Small intestine (tissue), 7 donors: ENCODE measurements at regions not wholly inside any gene's neighbourhood (a gene's known extent, or its start where the extent isn't known, plus 50 kb on each side); places are given as distances from the start of the nearest gene placed in this dataset.
"Not testable (repeated sequence)": the region's sequence is repeated elsewhere in the genome, so short reads cannot be mapped to it uniquely, and the experiment has no call there.

Experiments used
- DNase-seq, 2 donors: peaks; one replicate each; pipeline versions ENCODE4 v3.0.0 to v3.0.0-alpha.2; 2013
- FAIRE-seq: peaks from 2 replicates; lab custom pipeline; 2012; peaks lifted over from hg19 to GRCh38; lab: Jason Lieb, UNC
- H3K27ac ChIP-seq, 3 donors: one replicate each; pipeline ENCODE4 v1.5.1; 2013; ENCODE audit warnings: low read length in 2 of 3, mild to moderate bottlenecking in 2 of 3, control low read depth in 1 of 3, inconsistent platforms in 1 of 3, low read depth in 1 of 3, moderate library complexity in 1 of 3
- H3K27me3 ChIP-seq, 3 donors: one replicate each; pipeline ENCODE4 v1.6.1; 2013; ENCODE audit warnings: low read length in 3 of 3, inconsistent platforms in 1 of 3; ENCODE audit not compliant: control insufficient read depth in 3 of 3, insufficient read depth in 3 of 3
- H3K36me3 ChIP-seq, 3 donors: one replicate each; pipeline ENCODE4 v1.6.1; 2013; ENCODE audit warnings: low read length in 3 of 3, inconsistent platforms in 1 of 3, low read depth in 1 of 3, mild to moderate bottlenecking in 1 of 3, moderate library complexity in 1 of 3; ENCODE audit not compliant: control insufficient read depth in 3 of 3, insufficient read depth in 2 of 3
- H3K4me1 ChIP-seq, 3 donors: one replicate each; pipeline ENCODE4 v1.6.1; 2013; ENCODE audit warnings: low read length in 2 of 3, inconsistent platforms in 1 of 3, low read depth in 1 of 3, mild to moderate bottlenecking in 1 of 3, moderate library complexity in 1 of 3; ENCODE audit not compliant: control insufficient read depth in 3 of 3, insufficient read depth in 2 of 3
- H3K4me3 ChIP-seq, 3 donors: one replicate each; pipeline ENCODE4 v1.5.1; 2013; ENCODE audit warnings: low read length in 3 of 3, control low read depth in 1 of 3, inconsistent platforms in 1 of 3, low read depth in 1 of 3, mild to moderate bottlenecking in 1 of 3, moderate library complexity in 1 of 3
- H3K9me3 ChIP-seq, 2 donors: one replicate each; pipeline ENCODE4 v1.6.1; 2013; ENCODE audit warnings: low read depth in 1 of 2, low read length in 1 of 2; ENCODE audit not compliant: control insufficient read depth in 2 of 2, insufficient read depth in 1 of 2
- WGBS, 3 donors: extraction: QIAGEN DNeasy Blood & Tissue Kit; methylation state at CpG; one replicate each; pipeline ENCODE4 v1.1.7; 2013; 5-methylcytosine and 5-hydroxymethylcytosine counted together
- donor health status: healthy with polysubstance abuse.
- donor health status: control.
- donor health status: control.
- donor health status: Bipolar disorder and iron deficiency.
- donor health status: healthy.

DNA sequence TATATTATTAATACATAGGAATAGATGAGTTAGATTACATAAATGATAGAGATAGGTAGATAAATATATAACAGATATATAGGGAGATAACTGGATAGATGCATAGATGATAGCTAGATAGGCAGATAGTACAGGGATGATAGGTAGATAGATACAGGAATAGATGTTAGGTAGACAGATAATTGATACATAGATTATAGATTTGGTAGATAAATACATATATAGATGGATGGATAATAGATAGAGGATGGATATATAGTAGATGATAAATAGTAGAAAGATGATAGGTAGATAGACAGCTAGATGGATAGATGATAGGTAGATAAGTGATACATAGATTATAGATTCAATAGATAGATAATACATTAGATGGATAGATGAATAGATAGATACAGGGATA, 283.6 kb downstream of the SHOX start:
- H3K4me3 ChIP-seq: no peak overlapping the region
- DNase-seq (no peak), FAIRE-seq (no peak)
- no peaks in the 10 kb centered on the region for H3K4me1 ChIP-seq
- H3K27ac ChIP-seq: no peak overlapping the region
- peaks cover 0 to 8% of the 10 kb centered on the region in 2 donors for H3K9me3 ChIP-seq
- H3K36me3 ChIP-seq: no peaks in the 10 kb centered on the region
- no peaks in the 10 kb centered on the region for H3K27me3 ChIP-seq

- Histone ChIP-seq H3K27me3 (no peaks in the 10 kb centered on the region), H3K4me1 (no peaks in the 10 kb centered on the region), H3K4me3 (no peak overlapping the region), H3K9me3 (peaks cover 0 to 8% of the 10 kb centered on the region in 2 donors), H3K27ac (no peak overlapping the region), H3K36me3 (peaks cover 0 to 2% (median 0%) of the 10 kb centered on the region in 3 donors)
- 82 to 89% (median 88%) methylated on average over 11 of the region's 11 CpGs for WGBS, 3 donors
- DNase-seq (peak in 1 of 2 donors; percentile 27), FAIRE-seq (no peak)
These were observed 282.1 kb downstream of the SHOX start for GRCh38 chrX:912677-913076.

GRCh38 chrX:909068-909467, 278.5 kb downstream of the SHOX start:
- H3K27me3 ChIP-seq, H3K4me3 ChIP-seq, H3K9me3 ChIP-seq, H3K27ac ChIP-seq, DNase-seq, H3K4me1 ChIP-seq, H3K36me3 ChIP-seq: not testable (repeated sequence)
- peak; percentile 97 for FAIRE-seq
- 48 to 52% (median 52%) methylated on average over 2 of the region's 2 CpGs for whole genome bisulfite sequencing, 3 donors

DNA sequence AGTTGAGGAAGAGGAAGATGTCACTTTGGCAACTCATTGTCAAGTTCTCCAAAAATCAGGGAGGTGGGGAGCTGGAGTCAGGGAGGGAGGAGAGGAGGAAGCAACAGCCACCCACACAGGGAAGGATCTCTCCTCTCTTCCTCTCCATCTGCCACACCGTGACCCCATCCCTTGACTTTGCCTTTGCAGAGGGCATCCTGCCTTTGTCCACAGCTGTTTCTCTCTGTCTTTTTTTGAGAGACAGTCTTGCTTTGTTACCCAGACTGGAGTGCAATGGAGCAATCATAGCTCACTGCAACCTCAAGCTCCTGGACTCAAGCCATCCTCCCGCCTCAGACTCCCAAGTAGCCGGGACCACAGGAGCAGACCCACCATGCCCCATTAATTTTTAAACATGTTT, 276.0 kb downstream of the SHOX start:
- no peaks in the 10 kb centered on the region for H3K4me1 ChIP-seq
- no peak overlapping the region for H3K27ac ChIP-seq
- FAIRE-seq (no peak), DNase-seq (no peak)
- H3K36me3 ChIP-seq: peaks cover 0 to 2% (median 0%) of the 10 kb centered on the region in 3 donors
- H3K27me3 ChIP-seq: no peaks in the 10 kb centered on the region
- H3K9me3 ChIP-seq: peaks cover 0 to 7% of the 10 kb centered on the region in 2 donors
- WGBS, 3 donors: 74 to 87% (median 76%) methylated on average over 3 of the region's 3 CpGs
- no peak overlapping the region for H3K4me3 ChIP-seq

- Histone ChIP-seq H3K4me1 (no peaks in the 10 kb centered on the region), H3K36me3 (peaks cover 0 to 2% (median 0%) of the 10 kb centered on the region in 3 donors), H3K9me3 (peaks cover 0 to 7% of the 10 kb centered on the region in 2 donors), H3K4me3 (no peak overlapping the region), H3K27me3 (no peaks in the 10 kb centered on the region), H3K27ac (no peak overlapping the region)
- WGBS, 3 donors: 80 to 91% (median 88%) methylated on average over 19 of the region's 19 CpGs
- FAIRE-seq (no peak), DNase-seq (no peak)
These were observed 275.4 kb downstream of the SHOX start for GRCh38 chrX:905848-906566.

- no peaks in the 10 kb centered on the region for H3K4me1 ChIP-seq
- no peak overlapping the region for H3K27ac ChIP-seq
- no peak overlapping the region for H3K4me3 ChIP-seq
- WGBS, 3 donors: 83 to 87% (median 83%) methylated on average over 15 of the region's 15 CpGs
- H3K9me3 ChIP-seq: peaks cover 0 to 7% of the 10 kb centered on the region in 2 donors
- peaks cover 0 to 2% (median 0%) of the 10 kb centered on the region in 3 donors for H3K36me3 ChIP-seq
- DNase-seq: no peak
- FAIRE-seq: no peak
- no peaks in the 10 kb centered on the region for H3K27me3 ChIP-seq
These were observed 272.5 kb downstream of the SHOX start for GRCh38 chrX:903116-903515.

DNA sequence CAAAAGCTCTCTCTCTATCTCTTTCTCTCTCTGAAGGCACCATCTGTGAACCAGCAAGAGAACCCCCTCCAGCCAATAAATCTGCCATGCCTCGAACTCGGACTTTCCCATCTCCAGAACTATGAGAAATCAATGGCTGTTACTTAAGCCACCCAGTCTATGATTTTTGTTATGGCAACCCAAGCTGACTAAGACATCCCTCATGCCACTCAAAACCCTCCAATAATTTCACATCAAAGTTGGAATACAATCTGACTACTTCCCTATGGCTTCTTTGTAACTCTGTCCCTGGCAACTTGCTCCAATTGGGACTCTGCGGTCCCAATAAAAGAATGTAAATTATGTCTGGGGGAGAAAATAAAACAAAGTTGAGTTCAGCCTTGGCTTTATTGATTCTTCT, 265.7 kb downstream of the SHOX start:
- Histone ChIP-seq H3K27me3 (no peaks in the 10 kb centered on the region), H3K36me3 (no peaks in the 10 kb centered on the region), H3K4me1 (no peaks in the 10 kb centered on the region), H3K4me3 (no peak overlapping the region), H3K27ac (no peak overlapping the region), H3K9me3 (peaks cover 0 to 6% of the 10 kb centered on the region in 2 donors)
- FAIRE-seq (no peak), DNase-seq (no peak)
- WGBS, 3 donors: 68 to 83% (median 78%) methylated on average over 3 of the region's 3 CpGs

DNA sequence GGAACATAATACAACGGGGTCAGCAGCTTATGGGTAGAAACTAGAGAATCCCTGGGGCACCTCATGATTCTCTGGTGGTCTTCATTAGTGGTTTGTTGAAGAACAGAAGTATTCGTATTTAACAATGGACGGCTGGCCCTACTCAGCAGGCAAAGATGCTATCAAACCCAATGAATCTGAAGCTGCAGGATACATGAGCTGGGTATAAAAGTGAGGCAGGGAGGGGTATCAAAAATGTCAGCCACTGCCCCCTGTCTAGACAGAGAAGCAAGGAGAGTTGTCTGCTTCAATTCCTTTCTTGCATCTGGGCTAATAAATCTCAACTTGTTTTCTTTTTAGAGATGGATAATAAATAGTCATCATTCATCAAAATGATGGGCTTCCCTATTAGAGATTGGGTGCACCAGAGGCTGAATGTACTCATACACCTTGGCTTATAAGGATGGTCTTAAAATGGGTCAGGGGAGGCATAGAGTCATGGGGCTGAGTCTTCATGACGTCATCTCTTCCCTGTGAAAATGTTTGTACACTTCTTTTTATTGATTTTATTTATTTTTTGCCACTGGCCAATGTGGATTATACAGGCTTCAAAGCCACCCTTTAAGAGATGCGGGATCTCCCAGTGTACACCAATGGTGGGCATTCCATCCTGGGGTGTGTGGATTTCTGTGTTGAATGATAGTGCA, 259.5 kb downstream of the SHOX start:
- Histone ChIP-seq H3K4me1 (no peaks in the 10 kb centered on the region), H3K9me3 (peaks cover 0 to 16% of the 10 kb centered on the region in 2 donors), H3K27ac (no peak overlapping the region), H3K27me3 (no peaks in the 10 kb centered on the region), H3K4me3 (no peak overlapping the region), H3K36me3 (no peaks in the 10 kb centered on the region)
- no peak for FAIRE-seq
- DNase-seq: no peak
- WGBS, 3 donors: 74 to 89% (median 78%) methylated on average over 5 of the region's 5 CpGs
